H1 (cell line): ENCODE measurements at regions not wholly inside any gene's neighbourhood (a gene's known extent, or its start where the extent isn't known, plus 50 kb on each side); places are given as distances from the start of the nearest gene placed in this dataset.

Source experiments
- CTCF ChIA-PET: fragments of 300-600 bp; sonication (Branson Sonifier 250); formaldehyde crosslinking; loops from one replicate; lab custom pipeline; 2021; ENCODE audit not compliant: partially characterized antibody; lab: Charles Lee
- POLR2A ChIA-PET: fragments of 300-600 bp; sonication (Branson Sonifier 250); formaldehyde crosslinking; loops from one replicate; lab custom pipeline; 2021; ENCODE audit warnings: inconsistent platforms; ENCODE audit not compliant: partially characterized antibody; lab: Charles Lee
- DNase-seq, 2 experiments: peaks; one replicate each; pipeline versions ENCODE4 v3.0.0 to v3.0.0-alpha.2; 2010 to 2022; ENCODE audit warnings: low spot score in 2 of 2, low read depth in 1 of 2, mixed read lengths in 1 of 2
- FAIRE-seq: peaks from 2 replicates; lab custom pipeline; 2011; peaks lifted over from hg19 to GRCh38; lab: Jason Lieb, UNC
- H2AFZ ChIP-seq: 2 replicates; pipeline ENCODE4 v1.8.1; 2012; ENCODE audit warnings: low read length, inconsistent platforms
- H2AK5ac ChIP-seq: 2 replicates; pipeline ENCODE4 v1.6.1; 2013; ENCODE audit warnings: low read depth, low read length
- H2BK120ac ChIP-seq: replicated peaks from 2 replicates; pipeline ENCODE3; 2013; ENCODE audit warnings: low read depth, low read length, inconsistent platforms
- H2BK12ac ChIP-seq: 2 replicates; pipeline ENCODE4 v1.6.1; 2013; ENCODE audit warnings: low read depth, low read length
- H2BK15ac ChIP-seq: 2 replicates; pipeline ENCODE4 v1.6.1; 2013; ENCODE audit warnings: low read length
- H2BK20ac ChIP-seq: 2 replicates; pipeline ENCODE4 v1.6.1; 2013; ENCODE audit warnings: low read length
- H2BK5ac ChIP-seq: 2 replicates; pipeline ENCODE4 v1.6.1; 2013; ENCODE audit warnings: low read depth, low read length
- H3K14ac ChIP-seq: 2 replicates; pipeline ENCODE4 v1.6.1; 2013; ENCODE audit warnings: inconsistent platforms; ENCODE audit not compliant: insufficient read length
- H3K18ac ChIP-seq: 2 replicates; pipeline ENCODE4 v1.6.1; 2013; ENCODE audit warnings: low read length; ENCODE audit errors: extremely low read depth
- H3K23ac ChIP-seq: 2 replicates; pipeline ENCODE4 v1.6.1; 2013; ENCODE audit warnings: inconsistent platforms; ENCODE audit not compliant: insufficient read length
- H3K23me2 ChIP-seq: 2 replicates; pipeline ENCODE4 v1.6.1; 2013; ENCODE audit warnings: low read depth, low read length
- H3K27ac ChIP-seq: 2 replicates; pipeline ENCODE4 v1.6.1; 2011; ENCODE audit warnings: low read depth, low read length, inconsistent platforms
- H3K27me3 ChIP-seq, 4 experiments: replicated peaks in 1 of 4; 1 replicate in 1 of 4; 2 replicates in 3 of 4; pipeline versions ENCODE4 v1.6.1 to v1.8.1; 2011 to 2013; ENCODE audit warnings: low read length in 3 of 4, mild to moderate bottlenecking in 3 of 4, inconsistent platforms in 2 of 4, mixed read lengths in 2 of 4, moderate library complexity in 1 of 4; ENCODE audit not compliant: control insufficient read depth in 3 of 4, insufficient read depth in 3 of 4; ENCODE audit errors: extremely low read depth in 1 of 4
- H3K36me3 ChIP-seq, 4 experiments: 2 replicates each; pipeline versions ENCODE4 v1.6.1 to v1.8.1; 2011 to 2013; ENCODE audit warnings: mild to moderate bottlenecking in 4 of 4, low read length in 3 of 4, moderate library complexity in 2 of 4, control low read depth in 1 of 4, inconsistent platforms in 1 of 4; ENCODE audit not compliant: insufficient read depth in 4 of 4, control insufficient read depth in 2 of 4
- H3K4ac ChIP-seq: replicated peaks from 2 replicates; pipeline ENCODE3; 2013; ENCODE audit warnings: low read length, low read depth, mixed read lengths, inconsistent platforms; ENCODE audit not compliant: insufficient read length
- H3K4me1 ChIP-seq, 4 experiments: replicated peaks in 1 of 4; 1 replicate in 1 of 4; 2 replicates in 3 of 4; pipeline versions ENCODE4 v1.6.1 to v1.8.1; 2011 to 2013; ENCODE audit warnings: low read length in 3 of 4, inconsistent platforms in 2 of 4, mixed read lengths in 1 of 4; ENCODE audit not compliant: insufficient read depth in 4 of 4, control insufficient read depth in 3 of 4
- H3K4me2 ChIP-seq, 2 experiments: 2 replicates each; pipeline versions ENCODE4 v1.6.1 to v1.8.1; 2011 to 2013; ENCODE audit warnings: low read depth in 2 of 2, low read length in 2 of 2, control low read depth in 1 of 2, inconsistent platforms in 1 of 2, mild to moderate bottlenecking in 1 of 2; ENCODE audit not compliant: insufficient read depth in 1 of 2
- H3K4me3 ChIP-seq, 4 experiments: fragments of 200-600, 300-600 bp in 1 of 4; sonication (generic), shearing (Covaris generic), sonication (Bioruptor Twin) in 1 of 4; 2 replicates each; pipeline versions ENCODE4 v1.5.1 to v1.8.1; 2011 to 2016; ENCODE audit warnings: low read length in 4 of 4, low read depth in 3 of 4, control low read depth in 2 of 4, inconsistent platforms in 2 of 4, mild to moderate bottlenecking in 2 of 4, mixed read lengths in 1 of 4, moderate library complexity in 1 of 4; ENCODE audit not compliant: insufficient read depth in 2 of 4; ENCODE audit errors: extremely low read depth in 1 of 4
- H3K56ac ChIP-seq: replicated peaks from 2 replicates; pipeline ENCODE3; 2013; ENCODE audit warnings: low read depth, mild to moderate bottlenecking, mixed read lengths, low read length, inconsistent platforms; ENCODE audit not compliant: insufficient read length
- H3K79me1 ChIP-seq: 2 replicates; pipeline ENCODE4 v1.6.1; 2013; ENCODE audit warnings: low read depth, low read length, control low read depth
- H3K79me2 ChIP-seq, 2 experiments: 2 replicates each; pipeline versions ENCODE4 v1.6.1 to v1.8.1; 2012 to 2013; ENCODE audit warnings: low read length in 2 of 2, mild to moderate bottlenecking in 2 of 2, inconsistent platforms in 1 of 2; ENCODE audit not compliant: insufficient read depth in 2 of 2, control insufficient read depth in 1 of 2
- H3K9ac ChIP-seq, 4 experiments: replicated peaks in 1 of 4; 1 replicate in 1 of 4; 2 replicates in 3 of 4; pipeline versions ENCODE4 v1.6.1 to v1.8.1; 2011 to 2013; ENCODE audit warnings: low read depth in 3 of 4, low read length in 3 of 4, control low read depth in 2 of 4, mild to moderate bottlenecking in 2 of 4, moderate library complexity in 2 of 4, inconsistent platforms in 1 of 4; ENCODE audit errors: extremely low read depth in 1 of 4
- H3K9me3 ChIP-seq, 2 experiments: 2 replicates each; pipeline versions ENCODE4 v1.6.1 to v1.8.1; 2012 to 2013; ENCODE audit warnings: mild to moderate bottlenecking in 2 of 2, moderate library complexity in 2 of 2, control low read depth in 1 of 2, inconsistent platforms in 1 of 2, low read depth in 1 of 2, low read length in 1 of 2, mixed read lengths in 1 of 2; ENCODE audit not compliant: insufficient read depth in 2 of 2
- H4K20me1 ChIP-seq, 2 experiments: replicated peaks in 1 of 2; 2 replicates each; pipeline versions ENCODE3 to v1.8.1; 2011 to 2013; ENCODE audit warnings: inconsistent platforms in 2 of 2, low read length in 2 of 2, mild to moderate bottlenecking in 1 of 2; ENCODE audit not compliant: insufficient read depth in 2 of 2, control insufficient read depth in 1 of 2
- H4K5ac ChIP-seq: 2 replicates; pipeline ENCODE4 v1.6.1; 2013; ENCODE audit warnings: low read length, low read depth, mixed read lengths, inconsistent platforms; ENCODE audit not compliant: insufficient read length
- H4K8ac ChIP-seq: 2 replicates; pipeline ENCODE4 v1.8.0; 2013; ENCODE audit warnings: mild to moderate bottlenecking, moderate library complexity, low read length, inconsistent platforms; ENCODE audit not compliant: insufficient read depth; ENCODE audit errors: extremely low read depth
- H4K91ac ChIP-seq: replicated peaks from 2 replicates; pipeline ENCODE3; 2013; ENCODE audit warnings: low read length, mixed read lengths, inconsistent platforms; ENCODE audit not compliant: insufficient read length
- CEBPB ChIP-seq: IDR thresholded peaks from 2 replicates; pipeline ENCODE4 v1.6.1; 2012; ENCODE audit warnings: low read depth, low read length
- CHD2 ChIP-seq: IDR thresholded peaks from 2 replicates; pipeline ENCODE4 v1.6.1; 2012; ENCODE audit warnings: low read length, improper control_type of control experiment
- CREB1 ChIP-seq: IDR thresholded peaks from 2 replicates; pipeline ENCODE4 v1.6.1; 2012; ENCODE audit warnings: inconsistent platforms
- FOSL1 ChIP-seq: IDR thresholded peaks from 2 replicates; pipeline ENCODE4 v1.6.1; 2011; ENCODE audit warnings: mild to moderate bottlenecking, low read depth, low read length, moderate library complexity; ENCODE audit not compliant: insufficient read depth
- HDAC2 ChIP-seq, 2 experiments: fragments of 300-600 bp in 1 of 2; sonication (generic) in 1 of 2; IDR thresholded peaks; 2 replicates each; pipeline ENCODE4 v1.6.1; 2011 to 2012; ENCODE audit warnings: low read depth in 2 of 2, low read length in 2 of 2, mild to moderate bottlenecking in 2 of 2, moderate library complexity in 2 of 2, borderline replicate concordance in 1 of 2, inconsistent platforms in 1 of 2
- RAD21 ChIP-seq, 2 experiments: IDR thresholded peaks in 1 of 2; conservative IDR thresholded peaks in 1 of 2; 2 replicates each; pipeline ENCODE4 v1.6.1; 2011; ENCODE audit warnings: low read depth in 2 of 2, low read length in 2 of 2, improper control_type of control experiment in 1 of 2, inconsistent platforms in 1 of 2, mild to moderate bottlenecking in 1 of 2, moderate library complexity in 1 of 2
- SIX5 ChIP-seq: IDR thresholded peaks from 2 replicates; pipeline ENCODE4 v1.6.1; 2011; ENCODE audit warnings: mild to moderate bottlenecking, low read depth, low read length
- TAF1 ChIP-seq: IDR thresholded peaks from 2 replicates; pipeline ENCODE4 v1.6.1; 2011; ENCODE audit warnings: mild to moderate bottlenecking, low read depth, low read length
- WGBS, 2 experiments: shearing (Covaris generic) in 1 of 2; methylation state at CpG; one replicate each; pipeline versions ENCODE4 v1.1.6 to v1.1.7; 2013 to 2015; ENCODE audit warnings: low lambda C conversion rate in 2 of 2, mixed read lengths in 2 of 2, inconsistent platforms in 1 of 2, low coverage in 1 of 2, missing lambda C conversion rate in 1 of 2; ENCODE audit not compliant: insufficient replicate concordance in 2 of 2, insufficient coverage in 1 of 2, insufficient read length in 1 of 2; ENCODE audit errors: extremely low coverage in 1 of 2, missing lambda C conversion rate in 1 of 2; 5-methylcytosine and 5-hydroxymethylcytosine counted together
- TF ChIP-seq, protein P1 (sequence below): IDR thresholded peaks from 2 replicates; pipeline ENCODE4 v1.6.1; 2012; ENCODE audit warnings: inconsistent platforms

DNA sequence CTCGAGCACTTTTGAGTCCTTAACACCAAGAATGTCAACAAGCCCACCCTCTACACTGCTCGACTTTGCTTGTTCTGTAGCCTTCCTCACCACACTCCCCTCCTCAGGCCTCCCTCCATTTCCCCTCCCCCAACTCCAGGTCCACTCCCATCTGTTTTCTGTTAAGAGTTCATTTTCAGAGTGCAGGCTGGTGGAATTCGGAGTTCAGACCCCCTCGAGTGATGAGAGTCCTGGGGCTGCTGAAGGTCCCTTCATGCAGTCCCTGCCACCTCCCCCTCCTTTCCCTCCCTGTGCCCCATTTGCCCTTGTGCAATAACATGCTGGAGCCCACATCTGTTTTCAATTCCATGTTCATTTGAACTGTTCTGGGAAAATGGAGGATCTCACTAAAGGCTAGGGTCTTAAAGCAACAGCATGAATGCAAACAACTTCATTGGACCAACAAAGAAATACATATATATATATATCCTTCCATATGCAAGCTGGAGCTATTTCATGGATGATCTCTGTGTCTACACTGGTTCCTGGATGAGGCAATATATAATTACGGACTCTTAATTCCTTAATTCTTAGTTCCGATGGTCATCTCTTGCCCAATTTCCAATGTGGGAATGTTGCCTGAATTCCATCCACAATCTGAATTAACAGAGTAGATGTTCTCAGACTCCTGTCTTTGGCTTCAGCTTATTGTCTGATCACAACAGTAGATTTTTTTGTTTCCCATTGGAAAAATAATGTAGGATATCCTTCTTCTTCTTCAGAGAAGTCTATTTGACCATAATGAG is 340.4 kb downstream of the ETS1 start:
- H2AFZ ChIP-seq, result 0 out of 2 replicates have a peak overlapping the region, but pooled peaks have one; percentile 45
- H3K56ac ChIP-seq, result no peak overlapping the region
- H2BK120ac ChIP-seq, result no peak overlapping the region
- H3K23ac ChIP-seq, result no peak overlapping the region
- H3K18ac ChIP-seq, result no peak overlapping the region
- no peaks in the 10 kb centered on the region for H3K79me1 ChIP-seq
- ChIA-PET POLR2A (no interaction called here), CTCF (interaction anchor here (1.8 kb wide), 1 partner anchor 89 kb away, joined by 3 read pairs; no protein-coding TSS in a partner anchor)
- H3K27ac ChIP-seq, result no peak overlapping the region
- FAIRE-seq (no peak), DNase-seq (no peak)
- no peaks in the 10 kb centered on the region; the same call in 1 of the 2 replicates for H3K23me2 ChIP-seq
- no peak overlapping the region for H4K8ac ChIP-seq
- no peaks in the 10 kb centered on the region for H3K27me3 ChIP-seq
- no peak overlapping the region for H3K9ac ChIP-seq
- 88% methylated on average over 6 of the region's 6 CpGs; no CpG with 5 or more reads in 1 of the 2 experiments for WGBS, 2 experiments
- no peak overlapping the region for H2BK5ac ChIP-seq
- no peaks in the 10 kb centered on the region for H3K9me3 ChIP-seq
- no peak overlapping the region for H2AK5ac ChIP-seq
- H3K14ac ChIP-seq, result no peak overlapping the region
- H3K4me1 ChIP-seq, result peaks cover 0 to 3% (median 0%) of the 10 kb centered on the region in 4 experiments; a peak in 1 of 7 replicates
- TF ChIP-seq CEBPB, result no peak
- TF ChIP-seq, protein P1, sequence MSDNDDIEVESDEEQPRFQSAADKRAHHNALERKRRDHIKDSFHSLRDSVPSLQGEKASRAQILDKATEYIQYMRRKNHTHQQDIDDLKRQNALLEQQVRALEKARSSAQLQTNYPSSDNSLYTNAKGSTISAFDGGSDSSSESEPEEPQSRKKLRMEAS, result no peak
- no peak for TF ChIP-seq HDAC2 (IDR thresholded peaks at IDR 0.05; ENCODE audit: borderline replicate concordance in 1 of 2, low read depth in 2 of 2, low read length in 2 of 2)
- TF ChIP-seq CHD2, result no peak
- TF ChIP-seq CREB1, result no peak
- no peak for TF ChIP-seq FOSL1
- no peak for TF ChIP-seq RAD21 (IDR thresholded peaks at IDR 0.05 in 1 of 2, conservative IDR thresholded peaks at IDR 0.05 in 1 of 2; ENCODE audit: low read depth in 2 of 2, low read length in 2 of 2)
- no peak for TF ChIP-seq SIX5
- no peak for TF ChIP-seq TAF1
- no peak overlapping the region for H2BK20ac ChIP-seq
- H2BK15ac ChIP-seq, result no peak overlapping the region
- no peak overlapping the region for H2BK12ac ChIP-seq
- no peak overlapping the region for H4K91ac ChIP-seq
- no peak overlapping the region for H3K4me3 ChIP-seq
- H4K20me1 ChIP-seq, result no peaks in the 10 kb centered on the region
- no peak overlapping the region for H3K4ac ChIP-seq
- no peaks in the 10 kb centered on the region for H3K36me3 ChIP-seq
- H3K4me2 ChIP-seq, result no peak overlapping the region
- H4K5ac ChIP-seq, result no peak overlapping the region
- no peaks in the 10 kb centered on the region for H3K79me2 ChIP-seq
